AG09319 (cell line): ENCODE measurements at regions not wholly inside any gene's neighbourhood (a gene's known extent, or its start where the extent isn't known, plus 50 kb on each side); places are given as distances from the start of the nearest gene placed in this dataset.

ENCODE experiments used
- DNase-seq: peaks from one replicate; pipeline ENCODE4 v3.0.0-alpha.2; 2010; ENCODE audit warnings: low read depth; ENCODE audit errors: extremely low read depth
- CTCF ChIP-seq: IDR thresholded peaks from 2 replicates; pipeline ENCODE4 v1.5.1; 2011; ENCODE audit warnings: low read depth, mild to moderate bottlenecking, inconsistent platforms, low read length, moderate library complexity

- no peak for TF ChIP-seq CTCF
- DNase-seq, result no peak
Observed at GRCh38 chrX:117094149-117094548, 631.4 kb upstream of the CT83 start.

GRCh38 chrX:117093319-117093718 is 630.5 kb upstream of the CT83 start:
- no peak for DNase-seq

GRCh38 chrX:117092641-117093040 is 629.9 kb upstream of the CT83 start:
- TF ChIP-seq CTCF, result no peak
- DNase-seq, result no peak

More at GRCh38 chrX:117093319-117093718, 630.5 kb upstream of the CT83 start:
- no peak for TF ChIP-seq CTCF

GRCh38 chrX:117063224-117063623 is 600.4 kb upstream of the CT83 start:
- no peak for DNase-seq
- TF ChIP-seq CTCF, result no peak

- DNase-seq, result no peak
- TF ChIP-seq CTCF, result no peak
Observed at GRCh38 chrX:117059848-117060247, 597.1 kb upstream of the CT83 start.

GRCh38 chrX:117053260-117053659 is 590.5 kb upstream of the CT83 start:
- DNase-seq, result no peak
- TF ChIP-seq CTCF, result no peak

- DNase-seq, result no peak
- TF ChIP-seq CTCF, result no peak
Observed at GRCh38 chrX:117038918-117039440, 576.2 kb upstream of the CT83 start.
